ENCODE measurements at regions not wholly inside any gene's neighbourhood (a gene's known extent, or its start where the extent isn't known, plus 50 kb on each side); places are given as distances from the start of the nearest gene placed in this dataset.

DNA sequence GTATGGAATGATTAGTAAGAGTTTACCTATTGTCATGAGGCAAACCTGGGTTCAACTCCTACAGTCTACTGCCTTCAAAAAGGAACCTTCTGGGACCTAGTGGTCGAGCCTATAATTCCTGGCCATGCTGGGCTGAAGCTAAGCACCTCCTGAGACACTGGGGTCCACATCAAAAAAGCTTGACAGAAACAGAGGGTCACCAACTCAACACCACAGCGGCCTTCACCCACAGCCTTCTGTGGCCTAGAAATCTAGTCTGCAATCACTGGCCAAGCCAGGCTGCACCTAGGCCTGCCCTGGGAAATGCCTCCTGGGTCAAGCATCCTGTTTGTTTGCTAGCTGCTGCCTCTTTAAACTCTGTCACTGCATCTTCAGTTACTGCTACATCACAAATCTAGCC, 153.9 kb upstream of the C11orf58 start:
- TF ChIP-seq, protein P1, sequence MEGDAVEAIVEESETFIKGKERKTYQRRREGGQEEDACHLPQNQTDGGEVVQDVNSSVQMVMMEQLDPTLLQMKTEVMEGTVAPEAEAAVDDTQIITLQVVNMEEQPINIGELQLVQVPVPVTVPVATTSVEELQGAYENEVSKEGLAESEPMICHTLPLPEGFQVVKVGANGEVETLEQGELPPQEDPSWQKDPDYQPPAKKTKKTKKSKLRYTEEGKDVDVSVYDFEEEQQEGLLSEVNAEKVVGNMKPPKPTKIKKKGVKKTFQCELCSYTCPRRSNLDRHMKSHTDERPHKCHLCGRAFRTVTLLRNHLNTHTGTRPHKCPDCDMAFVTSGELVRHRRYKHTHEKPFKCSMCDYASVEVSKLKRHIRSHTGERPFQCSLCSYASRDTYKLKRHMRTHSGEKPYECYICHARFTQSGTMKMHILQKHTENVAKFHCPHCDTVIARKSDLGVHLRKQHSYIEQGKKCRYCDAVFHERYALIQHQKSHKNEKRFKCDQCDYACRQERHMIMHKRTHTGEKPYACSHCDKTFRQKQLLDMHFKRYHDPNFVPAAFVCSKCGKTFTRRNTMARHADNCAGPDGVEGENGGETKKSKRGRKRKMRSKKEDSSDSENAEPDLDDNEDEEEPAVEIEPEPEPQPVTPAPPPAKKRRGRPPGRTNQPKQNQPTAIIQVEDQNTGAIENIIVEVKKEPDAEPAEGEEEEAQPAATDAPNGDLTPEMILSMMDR (IDR thresholded peaks at IDR 0.05) = no peak
- no peak for TF ChIP-seq POLR2A (IDR thresholded peaks at IDR 0.05)
- TF ChIP-seq POLR2AphosphoS5 (IDR thresholded peaks at IDR 0.05) = no peak
